Astrocyte (in vitro differentiated cells and primary cell): ENCODE measurements at regions not wholly inside any gene's neighbourhood (a gene's known extent, or its start where the extent isn't known, plus 50 kb on each side); places are given as distances from the start of the nearest gene placed in this dataset.

Experiments used
- DNase-seq: peaks from one replicate; pipeline ENCODE4 v3.0.0-alpha.2; 2010; ENCODE audit warnings: low read depth
- FAIRE-seq: peaks from 2 replicates; lab custom pipeline; 2011; peaks lifted over from hg19 to GRCh38; lab: Jason Lieb, UNC
- H2AFZ ChIP-seq: 2 replicates; pipeline ENCODE4 v1.6.0; 2012; ENCODE audit warnings: low read depth, low read length, inconsistent platforms
- H3K27ac ChIP-seq: 2 replicates; pipeline ENCODE4 v1.5.1; 2011; ENCODE audit warnings: low read depth, low read length, inconsistent platforms
- H3K27me3 ChIP-seq: 2 replicates; pipeline ENCODE4 v1.6.0; 2011; ENCODE audit warnings: low read length, inconsistent platforms; ENCODE audit not compliant: insufficient read depth
- H3K36me3 ChIP-seq: 2 replicates; pipeline ENCODE4 v1.5.1; 2011; ENCODE audit warnings: low read length, inconsistent platforms; ENCODE audit not compliant: insufficient read depth
- H3K4me1 ChIP-seq: 2 replicates; pipeline ENCODE4 v1.5.1; 2011; ENCODE audit warnings: low read length, inconsistent platforms; ENCODE audit not compliant: insufficient read depth
- H3K4me2 ChIP-seq: 2 replicates; pipeline ENCODE4 v1.6.0; 2012; ENCODE audit warnings: low read length, inconsistent platforms
- H3K4me3 ChIP-seq: 2 replicates; pipeline ENCODE4 v1.5.1; 2011; ENCODE audit warnings: low read depth, mild to moderate bottlenecking, low read length, inconsistent platforms; ENCODE audit not compliant: insufficient read depth
- H3K79me2 ChIP-seq: 2 replicates; pipeline ENCODE4 v1.6.0; 2012; ENCODE audit warnings: mild to moderate bottlenecking, low read length, inconsistent platforms; ENCODE audit not compliant: insufficient read depth
- H3K9ac ChIP-seq: 2 replicates; pipeline ENCODE4 v1.6.0; 2012; ENCODE audit warnings: mild to moderate bottlenecking, low read length, inconsistent platforms
- H3K9me3 ChIP-seq: 2 replicates; pipeline ENCODE4 v1.5.1; 2012; ENCODE audit warnings: low read depth, mild to moderate bottlenecking, low read length, inconsistent platforms; ENCODE audit not compliant: insufficient read depth
- H4K20me1 ChIP-seq: 2 replicates; pipeline ENCODE4 v1.6.0; 2012; ENCODE audit warnings: low read length, inconsistent platforms; ENCODE audit not compliant: insufficient read depth
- H3K27ac Mint-ChIP-seq: one replicate; pipeline ENCODE4 v1.8.0; 2021; ENCODE audit warnings: mild to moderate bottlenecking, mixed read lengths; ENCODE audit not compliant: unreplicated experiment
- H3K27me3 Mint-ChIP-seq: one replicate; pipeline ENCODE4 v1.8.0; 2021; ENCODE audit warnings: low read depth, mixed read lengths; ENCODE audit not compliant: unreplicated experiment
- H3K36me3 Mint-ChIP-seq: one replicate; pipeline ENCODE4 v1.8.0; 2021; ENCODE audit warnings: low read depth, mixed read lengths; ENCODE audit not compliant: unreplicated experiment
- H3K4me1 Mint-ChIP-seq: one replicate; pipeline ENCODE4 v1.8.0; 2021; ENCODE audit warnings: low read depth, mixed read lengths; ENCODE audit not compliant: unreplicated experiment
- H3K4me3 Mint-ChIP-seq: one replicate; pipeline ENCODE4 v1.8.0; 2021; ENCODE audit warnings: mild to moderate bottlenecking, moderate library complexity, mixed read lengths; ENCODE audit not compliant: unreplicated experiment
- H3K9me3 Mint-ChIP-seq: one replicate; pipeline ENCODE4 v1.8.0; 2021; ENCODE audit warnings: mild to moderate bottlenecking, mixed read lengths; ENCODE audit not compliant: unreplicated experiment
- EZH2 ChIP-seq: IDR thresholded peaks from 2 replicates; pipeline ENCODE4 v1.6.1; 2012; ENCODE audit warnings: mild to moderate bottlenecking, low read length, inconsistent platforms; ENCODE audit not compliant: insufficient read depth
- TF ChIP-seq, protein P1 (sequence below): IDR thresholded peaks from 2 replicates; pipeline ENCODE4 v1.5.1; 2011; ENCODE audit warnings: low read depth, mild to moderate bottlenecking, inconsistent platforms, low read length, moderate library complexity; ENCODE audit not compliant: insufficient read depth

DNA sequence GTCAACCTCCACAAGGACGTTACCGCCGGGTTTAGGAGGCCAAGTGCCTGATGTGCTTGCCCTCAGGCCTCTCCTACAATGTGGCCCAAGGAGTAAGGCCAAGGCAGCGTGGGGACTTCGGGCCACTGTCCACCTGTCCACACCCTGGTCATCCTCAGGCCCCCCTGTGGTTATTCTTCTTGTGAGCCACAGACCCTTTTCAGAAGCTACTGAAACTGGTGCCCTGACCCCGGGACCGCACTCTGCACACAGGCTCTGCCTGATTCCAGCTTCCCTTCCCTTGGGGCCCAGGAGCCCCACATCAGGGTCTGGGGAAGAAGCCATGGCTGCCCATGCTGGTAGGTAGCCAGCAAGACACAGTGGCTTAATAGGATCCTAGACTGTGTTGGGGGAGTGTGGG lies 128.8 kb downstream of the OLFM1 start:
- Histone ChIP-seq H3K36me3 (no peaks in the 10 kb centered on the region), H3K4me3 (no peak overlapping the region)
- no peak for FAIRE-seq

GRCh38 chr9:135216791-135217441 lies 129.4 kb downstream of the OLFM1 start:
- H3K36me3 ChIP-seq, result no peaks in the 10 kb centered on the region
- no peaks in the 10 kb centered on the region for H3K9me3 ChIP-seq
- Mint-ChIP-seq H3K36me3 (no peaks in the 10 kb centered on the region), H3K4me1 (no peaks in the 10 kb centered on the region), H3K27me3 (peaks cover 53% of the 10 kb centered on the region), H3K4me3 (no peak overlapping the region), H3K9me3 (peaks cover 6% of the 10 kb centered on the region), H3K27ac (no peak overlapping the region)
- peaks cover 9% of the 10 kb centered on the region for H3K27me3 ChIP-seq
- FAIRE-seq (no peak), DNase-seq (no peak)
- no peaks in the 10 kb centered on the region for H4K20me1 ChIP-seq
- no peak overlapping the region for H3K4me3 ChIP-seq
- no peak overlapping the region for H2AFZ ChIP-seq
- no peak overlapping the region for H3K4me2 ChIP-seq
- H3K27ac ChIP-seq, result no peak overlapping the region
- no peak for TF ChIP-seq EZH2
- TF ChIP-seq, protein P1, sequence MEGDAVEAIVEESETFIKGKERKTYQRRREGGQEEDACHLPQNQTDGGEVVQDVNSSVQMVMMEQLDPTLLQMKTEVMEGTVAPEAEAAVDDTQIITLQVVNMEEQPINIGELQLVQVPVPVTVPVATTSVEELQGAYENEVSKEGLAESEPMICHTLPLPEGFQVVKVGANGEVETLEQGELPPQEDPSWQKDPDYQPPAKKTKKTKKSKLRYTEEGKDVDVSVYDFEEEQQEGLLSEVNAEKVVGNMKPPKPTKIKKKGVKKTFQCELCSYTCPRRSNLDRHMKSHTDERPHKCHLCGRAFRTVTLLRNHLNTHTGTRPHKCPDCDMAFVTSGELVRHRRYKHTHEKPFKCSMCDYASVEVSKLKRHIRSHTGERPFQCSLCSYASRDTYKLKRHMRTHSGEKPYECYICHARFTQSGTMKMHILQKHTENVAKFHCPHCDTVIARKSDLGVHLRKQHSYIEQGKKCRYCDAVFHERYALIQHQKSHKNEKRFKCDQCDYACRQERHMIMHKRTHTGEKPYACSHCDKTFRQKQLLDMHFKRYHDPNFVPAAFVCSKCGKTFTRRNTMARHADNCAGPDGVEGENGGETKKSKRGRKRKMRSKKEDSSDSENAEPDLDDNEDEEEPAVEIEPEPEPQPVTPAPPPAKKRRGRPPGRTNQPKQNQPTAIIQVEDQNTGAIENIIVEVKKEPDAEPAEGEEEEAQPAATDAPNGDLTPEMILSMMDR, result no peak
- no peak overlapping the region for H3K9ac ChIP-seq
- no peaks in the 10 kb centered on the region for H3K79me2 ChIP-seq
- H3K4me1 ChIP-seq, result no peaks in the 10 kb centered on the region

More for the DNA sequence above, 128.8 kb downstream of the OLFM1 start:
- Histone ChIP-seq H3K9ac (no peak overlapping the region), H3K79me2 (no peaks in the 10 kb centered on the region), H2AFZ (no peak overlapping the region), H3K27me3 (peaks cover 9% of the 10 kb centered on the region), H3K4me2 (no peak overlapping the region), H3K4me1 (no peaks in the 10 kb centered on the region), H4K20me1 (no peaks in the 10 kb centered on the region), H3K9me3 (no peaks in the 10 kb centered on the region), H3K27ac (no peak overlapping the region)
- Mint-ChIP-seq H3K36me3 (no peaks in the 10 kb centered on the region), H3K4me1 (no peaks in the 10 kb centered on the region), H3K4me3 (no peak overlapping the region), H3K27me3 (peaks cover 53% of the 10 kb centered on the region), H3K9me3 (peaks cover 6% of the 10 kb centered on the region), H3K27ac (no peak overlapping the region)
- TF ChIP-seq, protein P1, result no peak
- TF ChIP-seq EZH2, result no peak
- DNase-seq, result no peak

GRCh38 chr9:135217836-135218235 lies 130.4 kb downstream of the OLFM1 start:
- Histone ChIP-seq H4K20me1 (no peaks in the 10 kb centered on the region), H3K9me3 (no peaks in the 10 kb centered on the region), H3K36me3 (no peaks in the 10 kb centered on the region), H2AFZ (no peak overlapping the region), H3K9ac (no peak overlapping the region), H3K4me2 (no peak overlapping the region), H3K27me3 (peaks cover 9% of the 10 kb centered on the region), H3K79me2 (no peaks in the 10 kb centered on the region), H3K27ac (no peak overlapping the region), H3K4me1 (no peaks in the 10 kb centered on the region), H3K4me3 (no peak overlapping the region)
- no peak for DNase-seq
- peaks cover 4% of the 10 kb centered on the region for H3K9me3 Mint-ChIP-seq
- H3K4me1 Mint-ChIP-seq, result no peaks in the 10 kb centered on the region
- no peak overlapping the region for H3K27ac Mint-ChIP-seq
- no peaks in the 10 kb centered on the region for H3K36me3 Mint-ChIP-seq
- TF ChIP-seq EZH2, result no peak
- TF ChIP-seq, protein P1, result no peak
- H3K27me3 Mint-ChIP-seq, result peaks cover 50% of the 10 kb centered on the region
- H3K4me3 Mint-ChIP-seq, result no peak overlapping the region
- no peak for FAIRE-seq
